ENCODE measurements at regions not wholly inside any gene's neighbourhood (a gene's known extent, or its start where the extent isn't known, plus 50 kb on each side); places are given as distances from the start of the nearest gene placed in this dataset.

DNA sequence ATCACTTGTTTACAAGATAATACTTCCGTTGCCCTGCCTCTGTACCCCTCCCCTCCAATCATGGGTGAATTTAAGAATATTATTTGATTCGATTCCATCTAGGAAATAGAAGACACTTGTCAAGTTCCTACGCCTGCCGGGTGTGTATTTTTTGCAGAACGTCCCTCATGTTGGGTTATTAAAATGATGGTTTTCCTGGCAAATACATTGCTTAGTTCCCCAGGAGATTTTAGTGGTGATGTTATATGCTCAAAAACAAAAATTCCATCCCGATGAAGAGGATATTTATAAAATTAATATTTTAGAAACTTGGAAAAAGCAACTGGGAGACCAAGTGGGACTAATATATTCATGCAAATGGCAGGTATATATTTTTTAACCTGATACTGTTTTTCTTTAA, 548.4 kb downstream of the EDEM1 start:
- TF ChIP-seq, protein P1, sequence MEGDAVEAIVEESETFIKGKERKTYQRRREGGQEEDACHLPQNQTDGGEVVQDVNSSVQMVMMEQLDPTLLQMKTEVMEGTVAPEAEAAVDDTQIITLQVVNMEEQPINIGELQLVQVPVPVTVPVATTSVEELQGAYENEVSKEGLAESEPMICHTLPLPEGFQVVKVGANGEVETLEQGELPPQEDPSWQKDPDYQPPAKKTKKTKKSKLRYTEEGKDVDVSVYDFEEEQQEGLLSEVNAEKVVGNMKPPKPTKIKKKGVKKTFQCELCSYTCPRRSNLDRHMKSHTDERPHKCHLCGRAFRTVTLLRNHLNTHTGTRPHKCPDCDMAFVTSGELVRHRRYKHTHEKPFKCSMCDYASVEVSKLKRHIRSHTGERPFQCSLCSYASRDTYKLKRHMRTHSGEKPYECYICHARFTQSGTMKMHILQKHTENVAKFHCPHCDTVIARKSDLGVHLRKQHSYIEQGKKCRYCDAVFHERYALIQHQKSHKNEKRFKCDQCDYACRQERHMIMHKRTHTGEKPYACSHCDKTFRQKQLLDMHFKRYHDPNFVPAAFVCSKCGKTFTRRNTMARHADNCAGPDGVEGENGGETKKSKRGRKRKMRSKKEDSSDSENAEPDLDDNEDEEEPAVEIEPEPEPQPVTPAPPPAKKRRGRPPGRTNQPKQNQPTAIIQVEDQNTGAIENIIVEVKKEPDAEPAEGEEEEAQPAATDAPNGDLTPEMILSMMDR (IDR thresholded peaks at IDR 0.05) = no peak
- no peak for TF ChIP-seq POLR2A (IDR thresholded peaks at IDR 0.05)

All from stomach (tissue), 4 donors.